GM12892 (cell line): ENCODE measurements at regions not wholly inside any gene's neighbourhood (a gene's known extent, or its start where the extent isn't known, plus 50 kb on each side); places are given as distances from the start of the nearest gene placed in this dataset.
"Not testable (repeated sequence)": the region's sequence is repeated elsewhere in the genome, so short reads cannot be mapped to it uniquely, and the experiment has no call there.

ENCODE experiments used
- DNase-seq: peaks from one replicate; pipeline ENCODE4 v3.0.0; 2011; ENCODE audit not compliant: insufficient read length
- FAIRE-seq: peaks from 2 replicates; lab custom pipeline; 2011; peaks lifted over from hg19 to GRCh38; lab: Jason Lieb, UNC
- POLR2A ChIP-seq: IDR thresholded peaks from 2 replicates; pipeline ENCODE4 v1.6.1; 2011; ENCODE audit warnings: low read depth, low read length, control low read depth
- POLR2AphosphoS5 ChIP-seq: IDR thresholded peaks from 2 replicates; pipeline ENCODE4 v1.6.1; 2011; ENCODE audit warnings: low read depth, low read length, control low read depth
- TAF1 ChIP-seq: IDR thresholded peaks from 2 replicates; pipeline ENCODE4 v1.6.1; 2011; ENCODE audit warnings: low read depth, mild to moderate bottlenecking, control low read depth, low read length, borderline replicate concordance

DNA sequence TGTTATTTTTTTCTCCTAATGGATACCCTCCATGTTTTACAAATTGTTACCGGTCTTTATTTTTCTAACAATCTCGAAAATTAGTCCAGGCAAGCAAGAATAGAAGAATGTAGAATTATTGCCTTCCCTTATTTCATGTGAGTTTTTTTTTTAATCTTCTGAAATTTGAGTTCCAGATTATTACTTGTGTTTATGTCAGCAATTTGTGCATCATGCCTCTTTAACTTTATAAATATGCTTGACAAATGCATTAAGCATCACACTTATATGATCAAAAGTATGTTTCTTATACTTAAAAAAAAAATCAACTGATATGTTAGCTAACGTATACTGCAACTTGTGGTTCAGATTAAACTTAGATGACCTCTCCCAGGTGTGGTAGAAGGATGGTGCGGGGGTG, 242.7 kb upstream of the VSTM2A start:
- TF ChIP-seq POLR2A (no peak), POLR2AphosphoS5 (no peak), TAF1 (no peak)
- DNase-seq (no peak), FAIRE-seq (no peak)

DNA sequence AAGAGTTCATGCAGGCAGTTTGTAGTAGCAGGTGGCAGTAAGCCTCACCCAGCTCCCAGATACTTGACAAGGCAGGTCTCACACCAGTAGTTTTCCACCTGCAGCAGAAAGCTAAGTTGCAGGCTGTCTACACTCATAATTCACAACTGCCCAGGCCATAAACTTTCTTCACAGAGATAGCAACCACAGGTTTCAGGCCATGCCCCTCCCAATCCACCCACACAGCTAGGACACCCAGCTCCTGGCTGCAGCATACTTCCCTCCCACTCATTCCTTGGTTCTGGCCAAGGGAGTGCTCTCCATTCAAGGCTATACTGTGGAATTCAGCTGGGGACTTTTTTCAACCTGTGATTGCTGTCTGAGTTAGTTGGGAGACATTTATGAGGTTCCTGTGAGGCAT, 226.2 kb upstream of the VSTM2A start:
- DNase-seq, FAIRE-seq: not testable (repeated sequence)

DNA sequence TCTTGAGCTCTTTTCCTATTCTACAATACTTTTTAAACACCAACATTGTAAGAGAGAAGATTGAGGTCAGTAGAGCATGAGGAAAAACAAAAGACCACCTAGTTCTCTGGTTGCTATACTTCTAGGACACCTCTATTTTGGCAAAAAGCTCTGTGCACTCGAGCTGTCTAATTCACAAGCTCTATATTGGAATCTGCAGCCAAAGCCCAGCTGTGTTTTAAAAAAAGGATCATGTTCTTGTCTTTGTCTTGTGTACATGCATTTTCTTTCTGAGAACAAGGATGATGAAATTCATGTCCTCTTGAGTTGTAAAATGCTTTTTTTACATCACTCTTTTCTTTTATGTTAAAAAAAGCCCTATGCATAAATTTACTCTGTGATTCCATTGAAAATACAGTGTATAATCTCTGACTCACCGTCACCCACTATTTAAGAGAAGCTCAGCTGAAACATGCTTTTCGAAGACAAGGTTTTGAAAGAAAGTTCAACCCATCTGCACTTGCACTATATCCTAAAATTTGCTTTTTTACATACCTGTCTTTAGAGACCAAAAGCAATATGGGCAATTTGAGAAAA, 215.5 kb upstream of the VSTM2A start:
- DNase-seq, result no peak
- TF ChIP-seq TAF1 (no peak), POLR2AphosphoS5 (no peak), POLR2A (no peak)
- FAIRE-seq, result no peak

DNA sequence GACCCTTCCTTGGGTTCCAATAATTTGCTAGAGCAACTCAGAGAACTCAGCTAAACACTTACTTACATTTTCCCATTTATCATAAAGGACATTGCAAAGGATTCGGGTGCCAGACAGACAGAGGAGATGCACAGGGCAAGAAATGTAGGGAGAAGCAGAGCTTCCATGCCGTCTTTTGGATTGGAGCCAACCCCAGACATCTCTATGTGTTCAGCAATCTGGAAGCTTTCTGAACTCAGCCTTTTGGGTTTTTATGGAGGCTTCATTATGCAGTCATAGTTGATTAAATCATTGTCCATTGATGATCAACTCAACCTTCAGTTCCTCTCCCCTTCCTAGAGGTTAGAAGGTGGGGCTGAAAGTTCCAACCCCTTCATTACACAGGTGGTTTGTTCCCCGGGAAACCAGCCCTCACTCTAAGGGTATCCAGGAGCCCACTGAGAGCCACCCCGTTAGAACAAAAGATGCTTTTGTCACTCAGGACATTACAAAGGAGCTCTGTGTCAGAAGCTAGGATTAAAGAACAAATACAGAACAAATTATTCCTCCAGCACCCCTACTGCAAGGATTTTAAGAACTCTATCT, 211.9 kb upstream of the VSTM2A start:
- TF ChIP-seq TAF1 (no peak), POLR2AphosphoS5 (no peak), POLR2A (no peak)
- no peak for FAIRE-seq
- DNase-seq, result no peak

DNA sequence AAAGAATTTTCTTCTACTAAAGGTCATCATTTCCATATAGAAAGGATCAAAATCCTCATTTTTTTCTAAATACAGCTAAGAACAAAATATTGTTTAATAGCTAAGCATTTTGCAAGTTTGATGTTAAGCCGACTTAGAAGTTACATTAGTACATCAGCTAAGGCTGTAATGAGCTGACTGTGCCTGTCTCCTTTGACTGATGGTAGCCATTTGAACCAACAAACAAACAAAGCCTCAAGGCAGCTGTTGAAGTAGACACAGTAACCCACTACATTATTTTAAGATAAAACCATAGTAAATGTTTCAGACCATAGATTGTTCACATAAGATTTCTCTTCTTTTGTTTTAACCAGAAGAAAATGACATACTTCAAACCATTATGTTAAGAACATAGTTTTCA, 210.9 kb upstream of the VSTM2A start:
- FAIRE-seq (no peak), DNase-seq (no peak)
- TF ChIP-seq TAF1 (no peak), POLR2A (no peak), POLR2AphosphoS5 (no peak)

DNA sequence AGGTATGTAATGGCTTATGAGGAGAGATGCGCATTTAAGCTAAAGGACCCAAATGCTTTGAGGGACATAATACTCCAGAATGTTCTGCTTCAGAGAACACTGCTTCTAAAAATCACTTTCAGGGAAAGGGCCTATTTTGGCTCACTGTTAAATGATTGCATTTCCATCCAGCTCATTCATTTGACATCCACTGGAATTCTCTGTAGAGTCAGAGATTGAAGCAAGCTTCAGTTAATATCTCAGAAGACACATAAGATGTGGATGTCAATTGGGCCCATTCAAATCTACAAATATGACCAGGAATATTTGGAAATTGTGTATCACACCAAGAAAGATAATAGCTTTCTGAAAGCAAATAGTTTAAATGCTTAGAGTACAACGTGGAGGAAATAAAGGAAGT, 209.9 kb upstream of the VSTM2A start:
- TF ChIP-seq POLR2A, result no peak
- no peak for TF ChIP-seq TAF1
- TF ChIP-seq POLR2AphosphoS5, result no peak
- FAIRE-seq, result no peak
- DNase-seq, result no peak

DNA sequence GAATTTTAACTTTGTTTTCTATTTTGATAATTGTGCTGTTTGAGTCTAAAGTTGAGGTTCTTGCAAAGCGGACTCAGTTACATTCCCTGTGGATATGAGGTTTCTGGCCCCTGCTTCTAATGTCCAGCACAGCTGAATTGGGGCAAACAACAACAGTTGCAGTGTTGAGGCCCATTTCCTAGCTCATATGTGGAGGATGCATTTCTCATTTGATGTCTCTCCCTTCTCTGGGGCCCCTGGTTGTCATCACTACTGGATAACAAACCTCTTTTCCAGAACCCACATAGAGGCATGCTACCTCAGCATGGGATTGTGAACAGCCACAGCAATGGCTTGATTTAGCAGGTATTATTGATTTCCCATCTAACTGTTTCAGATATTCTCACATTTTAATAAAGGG, 208.2 kb upstream of the VSTM2A start:
- FAIRE-seq, result no peak
- DNase-seq, result no peak
- no peak for TF ChIP-seq TAF1
- TF ChIP-seq POLR2A, result no peak
- TF ChIP-seq POLR2AphosphoS5, result no peak

DNA sequence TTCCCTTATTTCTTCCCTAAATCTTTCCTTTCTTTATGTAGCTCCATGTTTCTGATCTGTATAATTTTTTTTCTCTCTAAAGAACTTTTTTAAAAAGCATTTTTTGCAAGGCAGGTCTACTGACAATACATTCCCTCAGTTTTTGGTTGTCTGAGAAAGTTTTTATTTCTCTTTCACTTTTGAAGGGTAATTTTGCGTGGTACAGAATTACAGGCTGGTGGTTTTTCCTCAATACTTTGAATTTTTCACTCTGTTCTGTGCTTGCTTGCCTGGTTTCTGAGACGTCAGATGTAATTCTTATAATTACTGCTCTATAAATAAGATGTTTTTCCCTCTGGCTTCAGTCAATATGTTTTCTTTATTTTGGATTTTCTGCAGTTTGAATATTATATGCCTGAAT, 205.4 kb upstream of the VSTM2A start:
- DNase-seq (no peak), FAIRE-seq (no peak)

DNA sequence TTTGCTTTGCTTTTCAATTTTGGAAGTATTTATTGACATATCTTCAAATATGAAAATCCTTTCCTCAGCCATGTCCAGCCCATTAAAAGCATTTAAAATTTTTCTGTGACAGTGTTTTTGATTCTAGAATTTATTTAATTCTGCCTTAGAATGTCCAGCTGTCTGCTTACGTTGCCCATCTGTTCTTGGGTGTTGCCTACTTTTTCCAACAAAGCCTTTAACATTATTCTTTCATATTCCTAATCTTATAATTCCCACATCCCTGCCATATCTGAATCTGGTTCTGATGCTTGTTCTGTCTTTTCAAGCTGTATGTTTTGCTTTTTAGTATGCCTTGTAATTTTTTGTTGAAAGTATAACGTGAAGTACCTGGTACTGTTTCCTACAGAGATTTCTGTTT, 204.7 kb upstream of the VSTM2A start:
- no peak for FAIRE-seq
- TF ChIP-seq POLR2AphosphoS5 (no peak), TAF1 (no peak), POLR2A (no peak)
- DNase-seq, result no peak

More for the DNA sequence above, 205.4 kb upstream of the VSTM2A start:
- no peak for TF ChIP-seq TAF1
- no peak for TF ChIP-seq POLR2AphosphoS5
- no peak for TF ChIP-seq POLR2A

DNA sequence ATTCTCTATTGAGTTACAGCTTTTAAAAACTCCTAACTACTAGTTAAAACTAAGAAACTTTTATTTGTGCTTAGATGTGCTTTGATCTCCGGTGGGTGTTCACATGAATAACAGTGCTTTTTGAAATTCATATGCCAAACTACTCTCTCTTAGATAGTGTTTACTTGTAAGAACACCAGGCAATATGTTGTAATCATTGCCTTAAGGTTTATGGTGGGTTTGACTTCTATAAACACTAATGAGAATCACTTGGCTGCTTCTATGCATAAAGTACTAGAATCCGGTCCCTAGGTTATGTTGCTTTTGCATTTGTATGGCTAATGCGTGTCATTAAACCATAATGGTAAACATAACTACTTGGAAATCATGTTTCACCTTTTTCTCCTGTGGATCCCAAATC, 203.9 kb upstream of the VSTM2A start:
- TF ChIP-seq POLR2A, result no peak
- TF ChIP-seq TAF1, result no peak
- TF ChIP-seq POLR2AphosphoS5, result no peak
- DNase-seq (no peak), FAIRE-seq (no peak)

DNA sequence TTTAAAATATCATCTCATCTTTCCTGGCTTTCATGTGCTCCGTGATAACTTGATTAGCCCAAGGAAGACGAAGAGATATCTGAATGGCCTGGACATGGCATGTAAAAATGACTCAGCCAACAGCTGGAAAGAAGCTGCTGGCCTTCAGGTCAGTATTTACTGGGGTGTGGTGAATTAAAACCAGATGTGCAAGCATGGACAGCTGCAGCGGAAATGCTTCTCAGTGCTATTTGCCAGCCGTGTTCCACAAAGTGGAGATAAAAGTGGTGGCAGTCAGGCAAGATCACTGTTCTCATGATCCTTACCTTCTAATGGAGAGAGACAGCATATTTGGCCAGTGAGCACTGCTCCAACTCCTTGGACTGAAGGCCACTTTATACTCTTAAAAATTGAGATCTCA, 203.1 kb upstream of the VSTM2A start:
- DNase-seq, result no peak
- FAIRE-seq, result no peak
- TF ChIP-seq TAF1 (no peak), POLR2AphosphoS5 (no peak), POLR2A (no peak)

DNA sequence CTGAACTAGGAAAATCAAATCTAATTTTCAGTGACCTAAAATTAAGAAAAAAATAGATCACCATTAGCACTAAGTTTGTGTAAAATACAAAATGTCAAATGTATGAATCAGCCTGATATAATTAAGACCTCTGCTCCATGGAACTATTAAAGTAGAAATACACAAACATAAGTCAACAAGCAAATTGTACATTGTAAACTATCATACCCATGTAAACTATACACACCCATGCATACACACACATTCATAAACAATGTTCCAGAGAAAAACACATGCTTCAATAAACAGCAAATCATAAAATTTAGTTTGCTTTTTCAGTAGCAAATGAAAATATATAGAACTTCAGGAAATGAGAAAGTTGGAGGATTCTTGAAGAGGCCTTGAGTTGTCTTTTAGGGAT, 199.7 kb upstream of the VSTM2A start:
- DNase-seq (no peak), FAIRE-seq (no peak)
- TF ChIP-seq POLR2AphosphoS5 (no peak), TAF1 (no peak), POLR2A (no peak)

DNA sequence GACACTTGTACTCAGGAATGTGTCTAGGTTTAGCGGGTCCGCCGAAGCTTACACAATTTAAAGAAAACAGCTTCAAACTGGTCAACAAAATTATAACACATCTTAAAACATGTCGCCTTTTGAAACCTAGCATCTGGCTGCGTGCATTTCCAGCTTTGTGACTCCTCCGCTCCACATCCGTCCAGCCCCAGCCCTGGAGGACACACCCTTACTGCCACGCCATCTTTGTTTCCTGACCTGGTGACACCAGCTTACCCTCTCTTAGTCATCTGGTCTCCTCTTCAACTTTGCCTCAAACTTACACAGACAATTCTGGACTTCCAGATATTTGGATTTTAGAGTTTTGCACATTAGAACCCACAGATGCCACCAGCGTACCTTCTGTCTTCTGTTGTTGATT, 198.7 kb upstream of the VSTM2A start:
- FAIRE-seq (no peak), DNase-seq (no peak)
- TF ChIP-seq TAF1 (no peak), POLR2A (no peak), POLR2AphosphoS5 (no peak)
